NCI-H510A treated with DMSO at 0.1 percent for 48 hours (cell line): ENCODE measurements at regions not wholly inside any gene's neighbourhood (a gene's known extent, or its start where the extent isn't known, plus 50 kb on each side); places are given as distances from the start of the nearest gene placed in this dataset.
"Not testable (repeated sequence)": the region's sequence is repeated elsewhere in the genome, so short reads cannot be mapped to it uniquely, and the experiment has no call there.

ENCODE experiments used
- DNase-seq: peaks from one replicate; lab custom pipeline; 2025; lab: John Stamatoyannopoulos, UW

DNA sequence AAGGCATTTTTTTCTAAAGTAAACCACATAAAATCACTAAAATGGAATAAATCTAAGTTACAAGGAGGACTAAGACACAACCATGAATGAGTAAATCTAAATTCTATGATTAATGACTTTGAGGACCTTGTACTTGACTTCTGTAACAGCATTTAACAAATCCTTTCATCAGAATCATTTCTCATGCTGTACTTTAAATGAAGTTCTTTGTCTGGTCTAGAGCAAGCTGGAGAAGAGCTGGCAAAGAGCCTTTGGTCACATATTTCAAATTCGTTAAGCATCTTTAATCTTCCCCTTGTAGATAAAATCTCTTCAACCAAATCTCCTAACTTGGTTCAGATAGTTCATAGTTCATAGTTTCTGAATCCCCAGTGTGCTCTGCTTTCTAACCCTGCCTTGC is 405.4 kb downstream of the PTPRC start:
- no peak for DNase-seq

- no peak for DNase-seq
Observed at GRCh38 chr1:199046618-199047017, 407.8 kb downstream of the PTPRC start.

- DNase-seq: no peak
Observed at GRCh38 chr1:199054694-199055093, 415.9 kb downstream of the PTPRC start.

DNA sequence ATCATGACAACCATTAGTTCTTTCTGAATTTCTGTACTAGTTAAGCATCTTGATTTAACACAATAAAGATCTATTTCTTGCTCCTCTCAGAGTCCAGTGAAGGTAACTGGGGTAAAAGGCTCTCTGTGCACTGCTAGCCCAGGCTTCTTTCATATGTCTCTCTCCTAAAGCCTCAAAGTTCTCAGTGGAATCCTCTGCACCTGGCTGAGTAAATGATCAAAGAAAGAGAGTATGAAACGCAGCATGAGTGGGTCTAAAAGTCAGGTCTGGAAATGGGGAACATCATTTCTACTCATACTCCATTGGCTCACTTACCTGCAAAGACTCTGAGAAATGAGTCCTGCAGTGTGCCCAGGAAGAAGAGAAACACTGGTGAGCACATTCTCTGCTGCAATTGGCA is 418.5 kb downstream of the PTPRC start:
- no peak for DNase-seq

DNA sequence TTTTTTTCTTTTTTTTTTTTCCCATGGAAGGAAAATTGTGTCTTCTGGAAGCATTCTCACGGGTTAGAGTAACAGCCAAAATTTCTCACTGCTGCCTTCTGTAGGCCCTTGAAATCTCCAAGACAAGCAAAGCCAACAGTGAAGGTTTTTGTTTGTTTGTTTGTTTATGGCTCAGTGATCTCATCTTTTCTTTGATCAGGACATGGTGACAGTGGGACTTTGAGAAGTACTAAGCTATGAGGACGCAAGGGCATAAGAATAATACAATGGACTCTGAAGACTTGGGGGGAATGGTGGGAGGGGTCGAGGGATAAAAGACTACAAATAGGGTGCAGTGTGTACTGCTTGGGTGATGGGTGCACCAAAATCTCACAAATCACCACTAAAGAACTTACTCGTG is 419.4 kb downstream of the PTPRC start:
- DNase-seq: no peak

GRCh38 chr1:199064971-199065370 is 426.1 kb downstream of the PTPRC start:
- DNase-seq: no peak

GRCh38 chr1:199067483-199067882 is 428.6 kb downstream of the PTPRC start:
- DNase-seq: no peak

- no peak for DNase-seq
Observed at GRCh38 chr1:199071080-199071479, 432.2 kb downstream of the PTPRC start.

DNA sequence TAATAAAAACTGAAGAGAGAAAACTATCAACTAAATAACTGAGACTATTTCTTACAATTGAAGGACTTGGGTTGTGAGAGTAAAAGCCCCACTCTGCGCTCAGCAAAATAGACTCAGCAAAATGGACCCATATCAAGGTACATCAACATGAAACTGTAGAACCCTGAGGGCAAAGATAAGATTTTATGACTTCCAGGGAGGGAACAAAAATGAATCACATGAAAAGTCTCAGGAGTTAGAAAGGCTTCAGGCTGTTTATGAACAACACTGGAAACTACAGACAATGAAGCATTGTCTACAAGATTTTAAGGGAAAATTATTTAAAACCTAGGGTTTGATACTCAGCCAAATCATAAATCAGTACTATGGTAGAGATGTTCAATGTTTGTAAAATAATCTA is 434.3 kb downstream of the PTPRC start:
- no peak for DNase-seq

- DNase-seq: no peak
Observed at GRCh38 chr1:199075792-199076191, 437.0 kb downstream of the PTPRC start.

GRCh38 chr1:199079994-199080393 is 441.2 kb downstream of the PTPRC start:
- no peak for DNase-seq

- no peak for DNase-seq
Observed at GRCh38 chr1:199081739-199082138, 442.9 kb downstream of the PTPRC start.

- no peak for DNase-seq
Observed at GRCh38 chr1:199082778-199083389, 444.0 kb downstream of the PTPRC start.

- DNase-seq: no peak
Observed at GRCh38 chr1:199083680-199084079, 444.8 kb downstream of the PTPRC start.

GRCh38 chr1:199084293-199084692 is 445.5 kb downstream of the PTPRC start:
- no peak for DNase-seq

GRCh38 chr1:199085903-199086302 is 447.1 kb downstream of the PTPRC start:
- no peak for DNase-seq

DNA sequence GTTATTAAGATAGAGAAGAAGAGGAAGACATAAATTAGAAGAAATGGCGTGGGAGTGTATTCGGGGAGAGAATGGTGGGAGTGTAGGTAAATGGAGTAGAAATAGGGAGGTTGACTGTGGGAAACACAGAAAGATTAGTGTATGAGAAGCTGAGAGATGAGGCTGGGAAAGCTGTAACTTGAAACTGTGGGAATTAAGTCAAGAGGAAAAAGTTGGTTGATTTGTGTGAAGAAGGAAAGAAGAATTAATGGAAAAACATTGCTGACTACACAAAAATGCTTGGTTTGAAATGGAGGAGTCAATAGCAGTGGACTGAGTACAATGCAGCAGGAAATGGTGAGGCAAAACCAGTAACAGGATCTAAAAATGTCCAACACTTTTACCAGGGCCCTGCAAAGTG is 448.3 kb downstream of the PTPRC start:
- no peak for DNase-seq

DNA sequence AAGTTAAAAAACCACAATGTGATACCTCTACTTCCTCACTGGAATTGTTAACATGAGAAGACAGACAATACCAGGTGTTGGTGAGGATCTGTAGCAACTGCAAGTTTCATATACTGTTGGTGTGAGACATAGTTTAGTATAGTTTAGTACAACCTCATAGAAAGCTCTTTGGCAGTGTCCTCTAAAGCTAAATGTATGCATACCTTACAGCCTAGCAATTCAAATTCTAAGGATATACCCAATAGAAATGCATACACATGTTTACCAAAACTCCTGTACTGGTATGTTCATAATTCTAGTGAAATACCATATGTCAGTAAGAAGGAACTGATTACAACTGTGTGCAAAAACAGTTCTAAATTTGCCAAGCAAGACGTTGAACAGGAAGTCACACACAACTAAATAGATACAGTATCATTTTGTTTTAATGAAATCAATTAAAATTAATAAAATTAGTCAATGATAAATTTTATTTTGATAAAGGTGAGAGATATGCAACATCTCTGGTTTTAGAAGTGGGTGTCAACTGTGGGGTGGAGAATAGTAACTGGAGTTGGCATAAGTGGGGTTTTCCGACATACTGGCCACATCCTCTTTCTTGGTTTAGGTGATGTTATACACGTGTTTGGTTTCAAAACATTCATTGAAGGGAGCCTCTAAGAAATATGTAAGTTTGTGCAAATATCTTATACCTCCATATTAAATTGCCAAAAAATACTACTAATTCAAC is 450.7 kb downstream of the PTPRC start:
- DNase-seq: no peak

DNA sequence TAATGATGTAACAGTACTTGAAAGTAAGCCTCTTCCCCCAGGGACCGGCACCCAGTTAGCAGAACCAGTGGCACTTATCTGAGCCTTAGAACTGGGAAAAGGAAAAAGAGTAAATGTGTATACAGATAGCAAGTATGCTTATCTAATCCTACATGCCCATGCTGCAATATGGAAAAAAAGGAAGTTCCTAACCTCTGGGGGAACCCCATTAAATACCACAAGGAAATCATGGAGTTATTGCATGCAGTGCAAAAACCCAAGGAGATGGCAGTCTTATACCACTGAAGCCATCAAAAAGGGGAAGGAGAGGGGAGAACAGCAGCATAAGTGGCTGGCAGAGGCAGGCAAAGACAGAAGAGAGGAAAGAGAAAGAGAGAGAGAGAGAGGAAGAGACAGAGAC is 456.8 kb downstream of the PTPRC start:
- DNase-seq: not testable (repeated sequence)

- peak; percentile 11 for DNase-seq
Observed at GRCh38 chr1:199096591-199096990, 457.8 kb downstream of the PTPRC start.

DNA sequence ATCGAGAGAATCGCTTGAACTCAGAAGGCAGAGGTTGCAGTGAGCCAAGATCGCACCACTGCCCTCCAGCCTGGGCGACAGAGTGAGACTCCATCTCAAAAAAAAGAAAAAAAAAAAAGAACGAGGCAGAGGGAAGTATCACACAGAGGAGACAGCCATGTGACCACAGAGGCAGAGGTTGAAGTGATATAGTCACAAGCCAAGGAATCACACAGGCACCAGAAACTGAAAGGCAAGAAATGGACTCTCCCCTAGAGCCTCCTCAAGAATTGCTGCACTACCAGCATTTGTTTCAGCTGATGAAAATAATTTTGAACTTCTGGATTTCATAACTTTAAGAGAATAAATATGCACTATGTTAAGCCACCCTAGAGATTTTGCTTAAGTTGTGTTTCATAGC is 459.6 kb downstream of the PTPRC start:
- no peak for DNase-seq

DNA sequence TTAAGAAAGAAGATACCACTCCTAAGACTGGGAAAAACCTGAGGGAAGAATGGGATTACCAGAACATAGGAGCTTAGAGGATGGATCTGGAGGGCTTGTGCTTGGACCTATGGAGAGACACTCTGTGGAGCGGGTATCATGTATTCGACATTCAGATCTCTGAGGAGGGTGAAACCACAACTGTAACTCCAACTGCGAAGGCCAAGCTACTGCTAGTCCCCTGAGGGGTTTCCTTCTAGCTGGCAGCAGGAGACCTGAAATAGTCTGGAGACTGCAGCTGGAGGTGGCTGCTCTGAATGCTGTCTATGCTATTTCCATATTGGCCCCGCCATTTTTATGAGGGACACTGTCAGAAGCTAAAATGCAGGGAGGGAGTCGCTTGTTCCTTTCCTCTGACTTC is 462.3 kb downstream of the PTPRC start:
- no peak for DNase-seq

- no peak for DNase-seq
Observed at GRCh38 chr1:199101635-199102034, 462.8 kb downstream of the PTPRC start.

DNA sequence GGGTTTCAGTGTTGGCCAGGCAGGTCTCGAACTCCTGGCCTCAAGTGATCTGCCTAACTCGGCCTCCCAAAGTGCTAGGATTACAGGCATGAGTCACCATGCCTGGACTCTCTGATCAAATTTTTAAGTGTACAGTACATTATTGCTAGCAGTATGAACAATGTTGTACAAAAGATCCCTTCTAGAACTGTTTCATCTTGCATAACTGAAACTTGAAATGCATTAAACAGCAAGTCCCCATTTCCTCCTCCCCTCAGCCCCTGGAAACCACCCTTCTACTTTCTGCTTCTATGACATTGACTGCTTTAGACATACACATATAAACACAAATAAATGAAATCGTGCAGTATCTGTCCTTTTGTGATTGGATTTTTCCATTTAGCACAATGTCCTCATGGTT is 463.4 kb downstream of the PTPRC start:
- no peak for DNase-seq
